Daoy (cell line): ENCODE measurements at regions not wholly inside any gene's neighbourhood (a gene's known extent, or its start where the extent isn't known, plus 50 kb on each side); places are given as distances from the start of the nearest gene placed in this dataset.

Experiments used
- DNase-seq: peaks from one replicate; pipeline ENCODE4 v3.0.0-alpha.2; 2015; ENCODE audit warnings: low read depth

DNA sequence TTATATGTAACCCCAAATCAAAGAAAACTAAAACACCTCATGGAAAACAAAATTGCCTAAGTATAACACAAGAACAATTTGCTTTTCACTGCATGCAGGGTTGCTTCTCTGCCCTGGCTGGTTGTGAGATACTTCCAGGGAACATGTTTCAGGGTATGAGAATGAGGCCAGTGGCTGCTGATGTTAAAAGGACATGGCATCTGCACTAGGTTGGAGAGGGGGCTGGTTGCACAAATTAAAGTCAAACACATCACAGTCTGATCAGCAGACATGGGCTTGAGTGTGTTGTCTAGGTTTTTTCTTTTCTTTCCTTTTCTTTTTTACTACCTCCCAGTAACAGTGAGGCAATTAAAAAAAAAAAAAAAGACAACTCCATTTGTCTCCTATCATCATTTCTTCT is 374.9 kb downstream of the MCTP2 start:
- DNase-seq = no peak

DNA sequence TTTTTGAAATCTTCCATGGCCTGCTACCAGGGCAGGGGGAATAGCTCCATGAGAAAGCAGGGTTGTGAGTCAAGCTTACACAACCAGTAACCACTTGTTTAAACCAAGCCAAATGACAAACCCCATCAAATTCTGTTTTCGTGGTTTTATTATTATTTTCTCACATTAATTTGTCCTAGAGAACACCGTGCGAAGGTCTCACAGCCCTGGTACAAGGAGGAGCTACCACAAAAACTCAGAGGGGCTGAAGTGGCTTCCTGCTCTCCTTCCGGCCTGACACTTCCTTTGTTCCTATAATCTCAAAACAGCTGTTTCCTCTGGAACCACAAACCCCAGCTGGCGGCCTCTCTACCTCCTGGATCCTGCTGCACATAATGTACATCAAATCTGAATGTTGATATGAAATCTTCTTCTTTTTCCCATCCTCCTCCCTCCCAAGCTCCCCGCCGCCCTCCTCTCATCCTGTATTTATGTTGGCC is 375.9 kb downstream of the MCTP2 start:
- peak; percentile 52 for DNase-seq

DNA sequence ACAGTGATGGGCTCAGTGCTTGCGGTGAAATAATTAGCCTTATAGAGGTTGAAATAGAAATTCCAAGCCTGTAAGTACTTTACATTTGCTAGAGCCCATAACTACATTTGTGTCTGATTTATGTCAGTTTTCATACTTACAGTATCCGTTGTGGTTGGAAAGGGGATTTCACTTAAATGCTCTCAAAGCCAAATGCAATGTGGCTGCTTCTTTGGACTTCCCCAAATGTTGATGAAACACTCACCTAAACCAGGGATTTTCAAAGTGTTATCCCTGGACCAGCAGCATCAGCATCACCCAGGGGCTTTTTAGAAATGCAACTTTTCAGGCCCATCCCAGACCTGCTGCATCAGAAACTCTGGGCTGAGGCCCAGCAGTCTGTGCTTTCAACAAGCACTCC is 378.7 kb downstream of the MCTP2 start:
- no peak for DNase-seq

DNA sequence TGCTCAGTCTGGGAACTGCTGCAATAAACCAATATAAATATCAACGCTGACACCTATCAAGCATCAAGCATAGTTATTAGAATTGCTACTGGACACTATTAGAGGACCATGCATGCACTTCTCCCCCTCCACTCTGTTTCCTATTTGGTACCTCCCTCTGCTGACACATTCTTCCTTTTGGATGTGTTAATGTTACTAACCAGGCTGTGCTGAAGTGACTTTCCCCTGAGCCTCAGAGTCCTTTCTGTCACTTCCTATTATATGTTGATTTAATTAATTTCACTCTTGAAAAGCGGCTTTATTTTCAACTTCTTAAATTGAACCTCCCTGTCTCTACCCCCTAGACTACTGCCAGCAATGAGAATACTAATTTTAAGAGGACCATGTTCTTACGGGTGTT is 379.1 kb downstream of the MCTP2 start:
- DNase-seq = no peak

DNA sequence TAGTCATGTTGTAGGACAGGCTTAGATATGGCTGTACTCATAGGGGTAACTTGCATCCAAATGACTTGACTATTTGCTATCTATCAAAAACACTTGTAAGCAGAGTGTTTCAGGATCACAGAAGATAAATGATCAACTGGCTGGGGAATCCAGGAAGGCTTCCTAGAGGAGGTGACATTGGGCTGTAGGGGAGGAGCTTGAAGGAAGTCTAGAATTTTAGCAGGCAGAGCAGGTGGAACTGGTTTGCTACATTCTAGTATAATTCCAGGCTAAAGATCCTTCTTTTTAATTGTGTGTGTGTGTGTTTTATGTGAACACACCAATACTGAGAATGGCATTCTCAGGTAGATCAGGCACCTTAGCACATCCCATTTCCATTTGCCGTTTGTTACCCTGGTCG is 380.3 kb downstream of the MCTP2 start:
- DNase-seq = no peak

DNA sequence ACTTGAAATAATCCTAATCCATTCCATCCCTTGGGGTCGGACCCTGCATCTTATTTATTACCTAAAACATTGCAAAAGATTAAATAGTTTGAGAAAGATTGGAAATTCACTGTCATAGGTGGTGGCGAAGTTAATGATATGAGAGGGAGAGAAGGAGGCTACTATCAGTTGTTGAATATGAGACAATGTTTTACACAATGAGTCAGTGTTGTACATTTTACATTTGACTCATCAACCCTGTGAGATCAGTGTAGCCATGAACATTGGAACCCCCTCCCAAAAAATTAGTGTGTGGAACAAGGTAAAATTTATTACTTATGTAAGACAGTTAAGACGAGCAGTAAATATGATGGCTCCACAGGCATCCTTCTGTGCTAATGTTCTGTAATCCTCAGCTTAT is 384.3 kb downstream of the MCTP2 start:
- no peak for DNase-seq

DNA sequence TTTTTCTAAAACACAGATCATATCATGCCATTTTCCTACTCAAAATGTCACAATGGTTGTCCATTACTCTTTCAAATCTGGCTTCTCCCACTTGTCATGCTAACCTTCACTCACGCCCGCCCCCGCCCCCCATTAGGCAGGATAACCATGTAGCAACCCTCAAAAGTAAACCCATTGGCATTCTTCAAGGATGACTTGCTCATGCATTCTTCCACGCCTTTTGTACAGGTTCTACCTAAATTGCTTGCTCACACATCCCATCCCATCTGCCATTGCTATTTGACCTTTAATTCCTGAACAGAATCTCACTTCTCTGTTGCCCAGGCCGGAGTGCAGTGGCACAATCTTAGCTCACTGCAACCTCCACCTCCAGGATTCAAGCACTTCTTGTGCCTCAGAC is 389.3 kb downstream of the MCTP2 start:
- DNase-seq = peak; percentile 25

DNA sequence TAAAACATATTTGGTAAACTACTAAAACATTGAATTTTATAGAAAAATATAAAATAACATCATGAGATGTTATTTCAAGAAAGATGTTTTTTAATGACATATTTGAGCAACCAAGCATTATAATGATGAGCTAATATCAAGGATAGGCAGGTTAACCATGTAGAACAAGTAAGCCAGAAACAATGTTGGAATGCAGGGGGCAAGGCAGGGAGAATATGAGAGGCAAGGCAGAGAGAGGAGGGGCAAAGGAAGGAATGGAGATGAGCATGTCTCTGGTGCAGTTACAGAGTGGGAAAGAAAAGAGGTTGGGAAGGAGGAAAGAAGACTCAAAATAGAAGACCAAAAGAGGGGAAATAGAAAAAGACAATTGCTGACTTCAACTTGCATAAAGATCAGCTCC is 390.4 kb downstream of the MCTP2 start:
- DNase-seq = no peak

DNA sequence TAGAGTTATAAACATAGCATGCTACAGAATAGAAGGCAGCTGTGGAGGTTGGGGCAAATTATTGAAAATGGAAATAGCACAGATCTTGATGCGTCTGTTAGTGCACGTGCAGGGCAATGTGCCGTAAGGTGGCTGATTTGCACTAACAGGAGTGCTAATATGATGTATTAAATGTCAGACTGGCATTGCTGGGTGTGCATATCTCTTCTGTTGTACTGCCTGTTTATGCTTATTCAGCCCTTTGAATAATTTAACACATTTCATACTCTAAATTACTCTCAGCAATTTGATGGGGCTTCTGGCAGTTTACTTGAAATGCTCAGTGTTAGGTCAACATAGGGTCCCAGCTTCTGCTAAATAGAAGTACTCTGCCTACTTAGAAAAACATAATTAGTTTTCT is 395.6 kb downstream of the MCTP2 start:
- DNase-seq = no peak

DNA sequence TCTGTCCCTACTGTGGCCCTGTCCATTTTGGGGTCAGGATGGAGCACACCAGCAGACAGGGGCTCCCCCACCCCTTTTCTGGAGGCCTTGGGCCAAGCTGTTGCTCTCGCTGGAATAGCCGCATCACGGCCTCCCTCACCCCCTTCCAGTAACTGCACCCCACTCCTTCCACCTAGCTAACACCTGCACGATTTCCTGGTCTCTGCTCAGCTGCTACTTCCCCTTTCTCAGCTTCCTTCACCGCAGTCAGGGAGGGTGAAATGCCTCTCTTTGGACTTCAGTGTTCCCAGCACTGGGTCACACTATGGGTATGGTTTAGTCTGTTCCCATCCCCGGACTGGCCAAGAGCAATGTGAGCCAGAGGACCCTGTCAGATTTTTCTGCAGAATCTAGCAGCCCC is 400.2 kb downstream of the MCTP2 start:
- DNase-seq = no peak

DNA sequence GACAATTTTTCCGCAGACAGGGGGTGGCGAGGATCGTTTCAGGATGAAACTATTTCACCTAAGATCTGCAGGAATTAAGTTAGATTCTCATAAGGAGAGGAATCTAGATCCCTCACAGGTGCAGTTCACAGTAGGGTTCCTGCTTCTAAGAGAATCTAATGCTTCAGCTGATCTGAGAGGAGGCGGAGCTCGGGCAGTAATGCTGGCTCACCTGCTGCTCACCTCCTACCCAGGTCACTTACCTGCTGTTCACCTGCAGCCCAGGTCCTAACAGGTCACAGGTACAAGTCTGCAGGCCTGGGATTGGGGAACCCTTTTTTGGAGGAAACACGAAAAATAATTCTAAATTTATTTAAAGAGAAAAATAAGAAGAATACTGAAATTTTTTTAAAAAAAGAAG is 406.8 kb downstream of the MCTP2 start:
- no peak for DNase-seq

DNA sequence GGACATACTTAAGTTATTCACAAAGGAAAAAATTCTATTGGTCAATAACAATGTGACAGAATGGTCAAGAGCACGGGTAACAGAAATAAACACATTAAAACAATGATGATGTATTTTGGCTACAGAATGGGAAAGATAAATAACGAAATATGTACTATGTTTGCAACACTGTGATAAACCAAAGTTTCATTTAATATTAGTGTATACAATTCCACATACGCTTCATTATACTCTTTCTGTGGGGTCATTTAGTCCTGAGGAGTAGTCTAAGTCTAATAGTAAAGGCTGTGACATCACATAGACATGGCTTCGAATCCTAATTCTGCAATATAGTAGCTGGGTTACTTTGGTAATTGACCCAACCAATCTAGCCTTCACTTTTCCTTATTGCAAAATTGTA is 408.3 kb downstream of the MCTP2 start:
- no peak for DNase-seq

DNA sequence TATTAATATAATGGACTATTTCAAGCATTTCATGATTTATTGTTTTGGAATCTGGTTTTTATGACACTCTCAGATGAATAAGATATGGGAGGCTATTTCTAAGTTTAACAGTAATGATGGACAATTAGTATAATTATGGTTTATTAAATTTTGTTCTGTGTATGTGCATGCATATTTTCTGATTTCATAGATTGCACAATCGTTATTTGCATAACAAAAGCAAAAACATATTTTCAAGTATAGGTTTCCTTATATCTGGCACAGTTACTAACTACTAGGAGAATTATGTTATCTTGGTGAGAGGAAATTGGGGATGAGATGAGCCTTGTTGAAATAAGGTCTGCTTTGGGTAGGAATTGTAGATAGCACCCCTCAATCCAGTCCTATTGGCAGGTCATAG is 413.1 kb downstream of the MCTP2 start:
- no peak for DNase-seq

DNA sequence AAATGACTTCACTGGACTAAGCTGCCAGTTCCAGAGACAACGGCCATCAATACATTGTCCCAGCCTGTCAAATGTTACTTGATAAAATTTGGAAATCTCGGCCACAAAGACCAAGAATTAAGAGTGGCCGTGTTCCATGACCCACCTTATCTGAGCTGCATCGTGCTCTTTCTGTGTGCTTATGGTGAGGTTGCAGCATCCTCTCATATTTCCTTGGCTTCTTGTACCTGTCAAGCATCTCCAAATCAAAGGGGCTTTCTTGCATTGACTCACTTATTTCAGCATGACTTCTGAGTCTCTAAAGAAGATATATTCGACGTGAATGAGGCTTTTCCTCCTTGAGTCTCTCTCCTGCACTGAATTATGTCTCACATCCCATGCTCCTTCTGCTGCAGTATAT is 421.7 kb downstream of the MCTP2 start:
- DNase-seq = no peak

DNA sequence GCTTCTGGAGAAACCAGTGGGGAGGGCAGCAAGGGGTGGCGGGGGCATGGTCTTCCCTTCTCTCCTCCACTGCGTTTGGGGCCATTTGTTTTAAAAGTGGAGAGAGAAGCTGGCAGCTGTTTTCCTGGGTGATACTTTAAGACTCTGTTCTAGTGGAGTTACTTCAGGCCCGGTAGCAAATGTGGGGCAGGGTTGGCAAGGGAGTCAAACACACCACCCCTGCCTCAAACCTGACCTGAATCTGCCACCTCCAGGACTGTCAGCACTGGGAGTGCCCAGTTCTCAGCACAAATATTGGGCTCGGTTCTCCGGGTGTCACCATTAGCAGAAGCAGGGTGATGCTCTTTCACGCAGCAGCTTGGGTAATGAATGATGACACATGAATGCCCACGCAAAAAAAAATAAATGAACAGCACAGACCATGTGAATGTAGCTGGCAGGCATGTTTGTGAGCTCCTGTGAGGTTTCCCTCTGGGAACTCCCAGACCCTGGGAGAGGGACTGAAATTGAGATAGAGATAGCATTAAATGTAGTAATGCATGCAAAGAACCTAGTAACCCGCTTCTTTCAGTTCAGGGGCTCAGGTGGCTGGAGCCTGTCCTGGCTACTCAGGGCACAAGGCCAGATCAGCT is 424.0 kb downstream of the MCTP2 start:
- no peak for DNase-seq

DNA sequence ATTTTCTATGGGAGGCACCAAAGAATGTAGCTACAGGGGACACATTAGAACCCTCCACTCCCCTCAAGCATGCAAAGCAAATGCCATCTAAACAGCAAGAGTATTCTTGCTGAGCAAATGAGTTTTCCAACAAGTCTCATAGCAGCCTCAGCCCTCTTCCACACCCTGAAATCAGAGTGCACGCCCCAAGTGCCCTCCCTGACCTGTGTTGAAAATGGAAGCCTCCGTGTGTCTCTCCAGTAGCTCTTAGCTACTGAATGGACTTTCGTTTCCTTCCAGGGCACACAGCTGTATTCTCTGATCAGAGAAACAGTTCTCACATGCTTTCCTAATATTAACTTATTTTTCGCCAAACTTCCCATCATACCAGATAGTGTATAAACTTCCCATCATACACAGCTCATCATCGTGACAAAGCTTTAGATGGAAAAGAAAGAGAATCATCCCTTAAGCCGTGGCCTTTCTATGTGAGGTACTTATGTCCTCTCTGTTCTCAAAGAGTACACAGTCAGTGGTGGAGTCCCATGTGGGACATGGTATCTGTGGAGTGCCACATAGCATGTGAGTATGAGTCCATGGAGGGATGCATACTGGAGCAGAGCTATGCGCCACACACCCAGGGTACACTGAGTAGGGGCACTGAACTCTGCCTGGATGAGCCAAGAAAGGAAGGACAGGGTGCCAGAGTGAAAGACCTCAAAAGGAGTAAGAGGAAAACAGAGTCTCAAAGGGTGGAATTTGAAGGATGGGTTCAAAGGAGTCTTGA is 434.5 kb downstream of the MCTP2 start:
- no peak for DNase-seq

DNA sequence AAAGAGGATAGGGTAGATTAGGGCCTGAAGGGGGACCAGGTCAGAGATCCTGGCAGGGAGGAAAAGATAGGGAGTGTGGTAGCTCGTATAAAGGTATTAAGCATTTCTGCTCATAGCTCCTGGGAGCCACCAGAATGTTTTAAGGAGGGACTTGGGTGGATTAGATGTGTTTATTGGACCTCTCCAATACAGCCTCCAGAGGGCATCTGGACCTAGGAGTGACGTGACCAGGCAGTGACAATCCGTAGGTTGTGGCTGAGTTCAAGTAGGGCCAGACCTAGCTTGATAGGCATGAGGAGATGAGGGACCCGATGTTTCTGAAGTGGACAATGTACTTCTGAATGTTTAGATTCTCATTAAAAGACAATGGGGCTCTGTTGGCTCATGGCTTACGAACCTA is 435.2 kb downstream of the MCTP2 start:
- DNase-seq = no peak

DNA sequence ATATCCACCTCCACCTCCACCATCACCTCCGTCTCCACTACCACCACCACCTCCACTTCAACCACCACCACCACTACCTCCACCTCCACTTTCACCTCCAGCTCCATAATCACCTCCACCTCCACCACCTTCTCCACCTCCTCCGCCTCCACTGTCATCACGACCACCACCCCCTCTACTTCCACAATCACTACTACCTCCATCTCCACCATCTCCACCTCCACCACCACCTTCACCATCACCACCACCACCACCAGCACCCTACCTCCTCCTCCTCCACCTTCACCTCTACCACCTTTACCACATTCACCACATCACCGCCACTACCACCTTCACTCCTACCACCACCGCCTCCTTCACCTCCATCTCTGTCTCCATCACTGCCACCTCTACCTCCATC is 435.7 kb downstream of the MCTP2 start:
- no peak for DNase-seq

DNA sequence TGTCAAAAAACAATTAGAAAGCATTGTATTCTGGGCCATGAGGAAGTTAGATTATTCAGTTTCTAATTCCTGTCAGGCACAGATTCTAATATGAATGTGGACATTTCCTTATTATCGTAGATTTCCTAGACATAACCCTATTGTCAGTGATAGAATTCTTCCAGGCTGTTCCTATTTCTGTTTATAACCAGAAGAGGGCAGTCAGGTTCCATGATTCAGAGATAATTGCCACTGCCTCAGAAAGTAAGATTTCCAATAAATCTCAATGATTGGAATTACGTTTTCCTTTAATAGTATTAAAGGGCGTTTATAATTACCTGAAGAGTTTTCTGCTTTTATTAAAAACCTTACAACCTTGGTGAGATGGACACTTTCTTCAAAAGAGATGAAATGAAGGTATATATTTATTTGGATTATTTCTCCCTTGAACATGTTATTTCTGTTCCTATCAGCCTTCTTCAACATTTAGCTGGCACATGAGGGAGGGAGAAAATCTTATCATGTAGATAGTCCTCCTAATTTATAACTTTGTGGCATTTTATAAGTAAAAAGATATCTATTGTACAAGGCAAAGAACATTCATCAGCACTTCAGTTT is 439.2 kb downstream of the MCTP2 start:
- DNase-seq = peak; percentile 35

DNA sequence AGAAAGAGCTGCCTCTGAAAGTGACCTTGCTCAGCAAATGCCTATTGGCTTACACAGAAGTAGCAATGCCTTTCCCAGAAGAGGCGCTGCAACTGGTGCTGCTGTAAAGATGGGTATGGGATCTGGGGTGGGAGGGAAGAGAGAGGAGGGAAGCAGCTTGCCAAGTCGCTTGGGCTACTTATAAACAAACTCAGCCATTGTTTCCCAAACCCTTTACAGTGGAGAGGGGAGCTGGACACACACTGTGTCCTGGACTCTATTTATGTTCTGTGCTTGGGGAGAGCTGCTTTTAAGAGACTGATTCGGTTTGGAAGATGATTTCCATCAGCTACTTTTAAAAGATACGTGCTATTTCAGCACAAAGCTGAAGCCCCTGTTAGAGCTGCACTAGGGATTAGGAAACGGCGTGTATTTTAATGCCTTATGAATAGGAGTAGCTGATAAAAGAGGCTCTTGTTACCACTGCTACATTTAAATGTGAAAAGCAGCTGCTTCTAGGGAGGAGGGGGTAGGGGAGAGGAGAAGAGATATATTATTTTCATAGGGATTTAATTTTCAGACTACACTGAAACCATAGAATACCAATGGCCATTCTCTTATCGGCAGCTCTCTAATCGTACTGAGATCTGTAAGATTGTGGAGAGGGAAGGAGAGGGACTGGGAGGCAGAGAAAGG is 440.6 kb downstream of the MCTP2 start:
- DNase-seq = peak; percentile 51

DNA sequence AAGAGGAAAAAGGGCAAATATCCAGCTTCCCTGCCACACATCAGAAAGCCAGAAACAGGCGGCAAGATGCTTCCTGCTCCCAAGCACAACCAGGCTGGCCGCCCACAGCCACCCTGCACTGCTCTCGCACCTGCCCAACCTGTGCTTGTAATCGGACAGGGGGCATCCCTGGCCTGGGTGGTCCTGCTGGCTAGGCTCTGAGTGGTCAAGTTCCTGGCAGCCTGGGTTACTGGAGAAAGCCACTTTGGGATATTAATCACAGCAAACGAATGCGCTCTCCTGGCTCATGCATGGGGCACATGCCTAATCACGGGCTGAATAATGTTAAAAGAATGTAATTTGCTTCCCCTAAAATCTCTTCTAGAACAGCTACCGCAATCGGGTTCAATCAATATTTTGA is 442.4 kb downstream of the MCTP2 start:
- DNase-seq = peak; percentile 40

DNA sequence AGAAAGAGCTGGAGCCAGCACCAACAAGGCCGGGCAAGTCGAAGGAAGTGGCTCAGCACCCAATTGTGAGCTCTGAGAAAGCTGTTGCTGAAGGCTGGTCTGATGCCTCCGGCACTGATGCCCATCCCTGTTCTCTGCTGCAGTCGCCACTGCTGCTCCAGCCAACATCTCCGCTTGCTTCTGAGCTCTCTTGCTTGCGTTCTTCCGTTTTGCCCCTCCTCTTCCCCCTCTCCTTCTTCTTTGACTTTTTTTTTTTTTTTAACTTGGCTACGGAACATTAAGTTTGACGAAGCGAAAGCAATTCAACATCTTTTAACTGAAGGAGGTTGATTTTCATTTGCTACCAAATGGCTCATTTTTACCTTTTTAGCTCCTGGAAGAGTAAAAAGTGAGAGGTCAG is 442.9 kb downstream of the MCTP2 start:
- peak; percentile 66 for DNase-seq
